HEK293 (cell line): ENCODE measurements at regions not wholly inside any gene's neighbourhood (a gene's known extent, or its start where the extent isn't known, plus 50 kb on each side); places are given as distances from the start of the nearest gene placed in this dataset.

Source experiments
- CTCF ChIA-PET: fragments of 350-600 bp; formaldehyde crosslinking; extraction: SDS; loops from one replicate; lab custom pipeline; 2021; ENCODE audit warnings: antibody characterized with exemption; lab: Yijun Ruan, JAX
- POLR2A ChIA-PET: fragments of 300-600 bp; formaldehyde crosslinking; extraction: SDS; loops from one replicate; lab custom pipeline; 2020; ENCODE audit warnings: antibody characterized with exemption, inconsistent platforms; lab: Yijun Ruan, JAX
- H3K27ac ChIP-seq: fragments of 200-500 bp; sonication (Bioruptor generic); 2 replicates; pipeline ENCODE4 v1.5.1; 2014; ENCODE audit warnings: low read depth, low read length, control low read depth, inconsistent platforms; ENCODE audit errors: extremely low read depth
- H3K36me3 ChIP-seq, 2 experiments: fragments of 200-500 bp in 1 of 2; sonication (Bioruptor generic) in 1 of 2; 1 replicate in 1 of 2; 2 replicates in 1 of 2; pipeline ENCODE4 v1.5.1; 2014 to 2017; ENCODE audit warnings: inconsistent platforms in 2 of 2, low read length in 2 of 2; ENCODE audit not compliant: control insufficient read depth in 2 of 2, insufficient read depth in 1 of 2
- H3K4me1 ChIP-seq: fragments of 200-500 bp; sonication (Bioruptor generic); 2 replicates; pipeline ENCODE4 v1.5.1; 2014; ENCODE audit warnings: mild to moderate bottlenecking, low read length, inconsistent platforms; ENCODE audit not compliant: control insufficient read depth, insufficient read depth
- H3K4me3 ChIP-seq: 2 replicates; pipeline ENCODE4 v1.5.1; 2011; ENCODE audit warnings: low read depth, mild to moderate bottlenecking, control low read depth, low read length, moderate library complexity
- H3K9me3 ChIP-seq: fragments of 200-500 bp; sonication (Bioruptor generic); 2 replicates; pipeline ENCODE4 v1.5.1; 2014; ENCODE audit warnings: low read depth, low read length, inconsistent platforms; ENCODE audit not compliant: control insufficient read depth, insufficient read depth
- BCL11A ChIP-seq: fragments of 450-650 bp; formaldehyde crosslinking; IDR thresholded peaks from 2 replicates; pipeline ENCODE4 v1.5.1; 2016; ENCODE audit warnings: low read depth, missing biosample characterization, missing genetic modification characterization
- KLF7 ChIP-seq: fragments of 450-650 bp; formaldehyde crosslinking; IDR thresholded peaks from 2 replicates; pipeline ENCODE4 v1.5.1; 2016; ENCODE audit warnings: missing biosample characterization, missing genetic modification characterization, borderline replicate concordance
- OSR2 ChIP-seq: fragments of 450-650 bp; formaldehyde crosslinking; IDR thresholded peaks from 2 replicates; pipeline ENCODE4 v1.5.1; 2016; ENCODE audit warnings: missing biosample characterization, missing genetic modification characterization
- PRDM4 ChIP-seq: fragments of 450-650 bp; formaldehyde crosslinking; IDR thresholded peaks from 2 replicates; pipeline ENCODE4 v1.5.1; 2017; ENCODE audit warnings: missing biosample characterization, missing genetic modification characterization
- ZBTB21 ChIP-seq: fragments of 450-650 bp; formaldehyde crosslinking; IDR thresholded peaks from 2 replicates; pipeline ENCODE4 v1.5.1; 2017; ENCODE audit warnings: missing biosample characterization, missing genetic modification characterization
- ZNF132 ChIP-seq: fragments of 450-650 bp; formaldehyde crosslinking; IDR thresholded peaks from 2 replicates; pipeline ENCODE4 v1.5.1; 2017; ENCODE audit warnings: missing biosample characterization, missing genetic modification characterization, borderline replicate concordance
- ZNF133 ChIP-seq: fragments of 450-650 bp; formaldehyde crosslinking; IDR thresholded peaks from 2 replicates; pipeline ENCODE4 v1.5.1; 2016; ENCODE audit warnings: missing biosample characterization, missing genetic modification characterization
- ZNF19 ChIP-seq: fragments of 450-650 bp; formaldehyde crosslinking; IDR thresholded peaks from 2 replicates; pipeline ENCODE4; 2016; ENCODE audit warnings: missing biosample characterization, missing genetic modification characterization, low read depth
- ZNF280C ChIP-seq: fragments of 450-650 bp; formaldehyde crosslinking; IDR thresholded peaks from 2 replicates; pipeline ENCODE4 v1.5.1; 2016; ENCODE audit warnings: missing biosample characterization, missing genetic modification characterization
- ZNF423 ChIP-seq: fragments of 450-650 bp; formaldehyde crosslinking; IDR thresholded peaks from 2 replicates; pipeline ENCODE4 v1.5.1; 2016; ENCODE audit warnings: missing biosample characterization, missing genetic modification characterization
- ZNF473 ChIP-seq: fragments of 450-650 bp; formaldehyde crosslinking; IDR thresholded peaks from 2 replicates; pipeline ENCODE4 v1.5.1; 2017; ENCODE audit warnings: missing biosample characterization, missing genetic modification characterization
- ZNF501 ChIP-seq: fragments of 450-650 bp; formaldehyde crosslinking; IDR thresholded peaks from 2 replicates; pipeline ENCODE4 v1.5.1; 2016; ENCODE audit warnings: missing biosample characterization, missing genetic modification characterization
- ZNF558 ChIP-seq: fragments of 450-650 bp; formaldehyde crosslinking; IDR thresholded peaks from 2 replicates; pipeline ENCODE4 v1.5.1; 2016; ENCODE audit warnings: missing biosample characterization, missing genetic modification characterization
- ZNF624 ChIP-seq: fragments of 450-650 bp; formaldehyde crosslinking; IDR thresholded peaks from 2 replicates; pipeline ENCODE4 v1.5.1; 2017; ENCODE audit warnings: missing biosample characterization, missing genetic modification characterization
- ZNF626 ChIP-seq: fragments of 450-650 bp; sonication (Bioruptor Pico); formaldehyde crosslinking; IDR thresholded peaks from 2 replicates; pipeline ENCODE4 v1.5.1; 2018; ENCODE audit warnings: missing biosample characterization, missing genetic modification characterization, inconsistent platforms
- ZNF639 ChIP-seq: fragments of 450-650 bp; formaldehyde crosslinking; IDR thresholded peaks from 2 replicates; pipeline ENCODE4 v1.5.1; 2016; ENCODE audit warnings: missing biosample characterization, missing genetic modification characterization
- ZNF645 ChIP-seq: fragments of 450-650 bp; formaldehyde crosslinking; IDR thresholded peaks from 2 replicates; pipeline ENCODE4; 2016; ENCODE audit warnings: missing biosample characterization, missing genetic modification characterization
- ZNF701 ChIP-seq: fragments of 450-650 bp; formaldehyde crosslinking; IDR thresholded peaks from 2 replicates; pipeline ENCODE4 v1.5.1; 2016; ENCODE audit warnings: missing biosample characterization, missing genetic modification characterization
- ZNF791 ChIP-seq: fragments of 450-650 bp; formaldehyde crosslinking; IDR thresholded peaks from 2 replicates; pipeline ENCODE4 v1.5.1; 2016; ENCODE audit warnings: missing biosample characterization, missing genetic modification characterization
- ZNF792 ChIP-seq: fragments of 450-650 bp; formaldehyde crosslinking; IDR thresholded peaks from 2 replicates; pipeline ENCODE4 v1.5.1; 2016; ENCODE audit warnings: missing biosample characterization, missing genetic modification characterization
- ZNF830 ChIP-seq: fragments of 450-650 bp; IDR thresholded peaks from 2 replicates; pipeline ENCODE4 v1.5.0; 2018; ENCODE audit warnings: missing biosample characterization, missing genetic modification characterization, low read depth, mild to moderate bottlenecking, moderate library complexity
- TF ChIP-seq, protein P1 (sequence below): fragments of 450-650 bp; formaldehyde crosslinking; conservative IDR thresholded peaks from 2 replicates; pipeline ENCODE4 v1.5.1; 2016; ENCODE audit warnings: low read depth, missing biosample characterization, missing genetic modification characterization
- TF ChIP-seq, protein P2 (sequence below): fragments of 450-650 bp; formaldehyde crosslinking; IDR thresholded peaks from 2 replicates; pipeline ENCODE4 v1.5.1; 2016; ENCODE audit warnings: missing biosample characterization, missing genetic modification characterization
- TF ChIP-seq, protein P3 (sequence below): fragments of 450-650 bp; formaldehyde crosslinking; IDR thresholded peaks from 2 replicates; pipeline ENCODE4 v1.5.1; 2016; ENCODE audit warnings: missing biosample characterization, missing genetic modification characterization

DNA sequence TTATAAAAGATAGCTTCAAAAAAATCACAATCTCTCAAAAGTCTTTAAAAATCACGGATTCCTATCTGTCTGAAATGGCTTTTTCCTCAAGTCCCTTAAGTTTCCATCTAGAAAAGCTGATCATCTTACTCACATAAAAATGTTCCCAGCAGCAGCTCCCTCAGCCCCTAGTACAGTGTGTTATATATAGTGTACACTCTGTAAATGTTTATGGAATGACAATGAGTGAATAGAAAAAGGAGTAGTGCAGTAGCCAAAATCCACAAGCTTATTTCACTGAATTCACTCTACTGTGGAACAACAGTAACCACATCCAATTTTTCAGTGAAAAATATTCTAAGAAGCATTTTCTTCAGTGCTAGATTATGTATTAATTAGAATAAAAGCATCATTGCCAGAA is 609.4 kb downstream of the DTWD2 start:
- CTCF ChIA-PET: no interaction called here
- TF ChIP-seq BCL11A (tag by site-specific recombination) (no peak), ZNF19 (tag by site-specific recombination) (no peak), ZBTB21 (tag by site-specific recombination) (no peak), ZNF473 (tag by site-specific recombination) (no peak), ZNF624 (tag by site-specific recombination) (no peak), ZNF133 (no peak), ZNF626 (tag by site-specific recombination) (no peak), ZNF830 (no peak), OSR2 (no peak), ZNF280C (tag by site-specific recombination) (no peak), ZNF791 (no peak)
- TF ChIP-seq, protein P1, sequence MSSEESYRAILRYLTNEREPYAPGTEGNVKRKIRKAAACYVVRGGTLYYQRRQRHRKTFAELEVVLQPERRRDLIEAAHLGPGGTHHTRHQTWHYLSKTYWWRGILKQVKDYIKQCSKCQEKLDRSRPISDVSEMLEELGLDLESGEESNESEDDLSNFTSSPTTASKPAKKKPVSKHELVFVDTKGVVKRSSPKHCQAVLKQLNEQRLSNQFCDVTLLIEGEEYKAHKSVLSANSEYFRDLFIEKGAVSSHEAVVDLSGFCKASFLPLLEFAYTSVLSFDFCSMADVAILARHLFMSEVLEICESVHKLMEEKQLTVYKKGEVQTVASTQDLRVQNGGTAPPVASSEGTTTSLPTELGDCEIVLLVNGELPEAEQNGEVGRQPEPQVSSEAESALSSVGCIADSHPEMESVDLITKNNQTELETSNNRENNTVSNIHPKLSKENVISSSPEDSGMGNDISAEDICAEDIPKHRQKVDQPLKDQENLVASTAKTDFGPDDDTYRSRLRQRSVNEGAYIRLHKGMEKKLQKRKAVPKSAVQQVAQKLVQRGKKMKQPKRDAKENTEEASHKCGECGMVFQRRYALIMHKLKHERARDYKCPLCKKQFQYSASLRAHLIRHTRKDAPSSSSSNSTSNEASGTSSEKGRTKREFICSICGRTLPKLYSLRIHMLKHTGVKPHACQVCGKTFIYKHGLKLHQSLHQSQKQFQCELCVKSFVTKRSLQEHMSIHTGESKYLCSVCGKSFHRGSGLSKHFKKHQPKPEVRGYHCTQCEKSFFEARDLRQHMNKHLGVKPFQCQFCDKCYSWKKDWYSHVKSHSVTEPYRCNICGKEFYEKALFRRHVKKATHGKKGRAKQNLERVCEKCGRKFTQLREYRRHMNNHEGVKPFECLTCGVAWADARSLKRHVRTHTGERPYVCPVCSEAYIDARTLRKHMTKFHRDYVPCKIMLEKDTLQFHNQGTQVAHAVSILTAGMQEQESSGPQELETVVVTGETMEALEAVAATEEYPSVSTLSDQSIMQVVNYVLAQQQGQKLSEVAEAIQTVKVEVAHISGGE: no peak
- TF ChIP-seq, protein P2, sequence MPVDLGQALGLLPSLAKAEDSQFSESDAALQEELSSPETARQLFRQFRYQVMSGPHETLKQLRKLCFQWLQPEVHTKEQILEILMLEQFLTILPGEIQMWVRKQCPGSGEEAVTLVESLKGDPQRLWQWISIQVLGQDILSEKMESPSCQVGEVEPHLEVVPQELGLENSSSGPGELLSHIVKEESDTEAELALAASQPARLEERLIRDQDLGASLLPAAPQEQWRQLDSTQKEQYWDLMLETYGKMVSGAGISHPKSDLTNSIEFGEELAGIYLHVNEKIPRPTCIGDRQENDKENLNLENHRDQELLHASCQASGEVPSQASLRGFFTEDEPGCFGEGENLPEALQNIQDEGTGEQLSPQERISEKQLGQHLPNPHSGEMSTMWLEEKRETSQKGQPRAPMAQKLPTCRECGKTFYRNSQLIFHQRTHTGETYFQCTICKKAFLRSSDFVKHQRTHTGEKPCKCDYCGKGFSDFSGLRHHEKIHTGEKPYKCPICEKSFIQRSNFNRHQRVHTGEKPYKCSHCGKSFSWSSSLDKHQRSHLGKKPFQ: no peak
- Histone ChIP-seq H3K4me1 (no peaks in the 10 kb centered on the region), H3K36me3 (no peaks in the 10 kb centered on the region), H3K27ac (no peak overlapping the region), H3K9me3 (no peaks in the 10 kb centered on the region), H3K4me3 (no peak overlapping the region)
- POLR2A ChIA-PET: no interaction called here

DNA sequence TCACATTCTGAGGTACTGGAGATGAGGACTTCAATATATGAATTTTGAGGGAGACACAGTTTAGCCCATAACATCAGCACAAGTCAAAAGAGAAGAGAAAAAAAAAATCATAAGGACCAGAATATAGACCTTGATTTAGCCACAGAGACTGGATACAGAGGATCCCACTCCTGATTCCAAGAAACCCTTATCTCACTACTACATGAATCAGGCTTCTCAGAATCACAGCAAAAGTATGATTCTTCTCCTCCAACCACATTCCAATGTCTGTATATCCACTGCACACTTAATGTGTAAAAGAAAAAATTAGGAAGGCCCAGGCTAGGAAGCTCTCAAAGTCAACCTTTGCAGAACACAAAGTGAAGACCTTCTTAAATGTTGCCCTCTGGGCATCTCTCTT is 610.9 kb downstream of the DTWD2 start:
- Histone ChIP-seq H3K4me1 (no peaks in the 10 kb centered on the region), H3K4me3 (no peak overlapping the region), H3K9me3 (no peaks in the 10 kb centered on the region), H3K36me3 (no peaks in the 10 kb centered on the region), H3K27ac (no peak overlapping the region)
- ChIA-PET CTCF (interaction anchor here (0.7 kb wide), 1 partner anchor 434 kb away, joined by 3 read pairs; no protein-coding TSS in a partner anchor), POLR2A (no interaction called here)
- TF ChIP-seq ZNF501 (tag by site-specific recombination): no peak
- TF ChIP-seq KLF7: no peak
- TF ChIP-seq ZNF701 (tag by site-specific recombination): no peak
- TF ChIP-seq ZNF558 (tag by site-specific recombination): no peak
- no peak for TF ChIP-seq ZNF792 (tag by site-specific recombination)
- no peak for TF ChIP-seq ZNF132 (tag by site-specific recombination)
- no peak for TF ChIP-seq ZNF830
- TF ChIP-seq ZNF645 (tag by site-specific recombination): no peak
- no peak for TF ChIP-seq PRDM4 (tag by site-specific recombination)
- TF ChIP-seq ZNF639 (tag by site-specific recombination): no peak
- no peak for TF ChIP-seq ZNF423
- TF ChIP-seq, protein P3, sequence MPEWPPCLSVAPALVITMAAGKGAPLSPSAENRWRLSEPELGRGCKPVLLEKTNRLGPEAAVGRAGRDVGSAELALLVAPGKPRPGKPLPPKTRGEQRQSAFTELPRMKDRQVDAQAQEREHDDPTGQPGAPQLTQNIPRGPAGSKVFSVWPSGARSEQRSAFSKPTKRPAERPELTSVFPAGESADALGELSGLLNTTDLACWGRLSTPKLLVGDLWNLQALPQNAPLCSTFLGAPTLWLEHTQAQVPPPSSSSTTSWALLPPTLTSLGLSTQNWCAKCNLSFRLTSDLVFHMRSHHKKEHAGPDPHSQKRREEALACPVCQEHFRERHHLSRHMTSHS (tag by site-specific recombination): no peak
